ENCODE measurements at regions not wholly inside any gene's neighbourhood (a gene's known extent, or its start where the extent isn't known, plus 50 kb on each side); places are given as distances from the start of the nearest gene placed in this dataset.

- peak; percentile 67 for DNase-seq (ENCODE audit: unreplicated experiment)
- H3K4me3 Mint-ChIP-seq (ENCODE audit: unreplicated experiment) = peak overlapping the region; percentile 22
- CTCF ChIA-PET = interaction anchor here (0.6 to 2.2 kb wide), 5 partner anchors 11 to 596 kb away, joined by 3 to 6 read pairs (median 3); no protein-coding TSS in a partner anchor
- POLR2A ChIA-PET = no interaction called here
- intact Hi-C loops (cut with micrococcal nuclease) = no loop called here
- peak overlapping the region; percentile 36 for H3K27ac Mint-ChIP-seq (ENCODE audit: low read depth, unreplicated experiment)
- peaks cover 18% of the 10 kb centered on the region for H3K27me3 Mint-ChIP-seq (ENCODE audit: insufficient read depth, unreplicated experiment)
- H3K4me1 Mint-ChIP-seq (ENCODE audit: insufficient read depth, unreplicated experiment) = peaks cover 14% of the 10 kb centered on the region
- no peaks in the 10 kb centered on the region for H3K9me3 Mint-ChIP-seq (ENCODE audit: unreplicated experiment)
- no peaks in the 10 kb centered on the region for H3K36me3 Mint-ChIP-seq (ENCODE audit: insufficient read depth, unreplicated experiment)
- TF ChIP-seq CTCF (IDR thresholded peaks at IDR 0.05; ENCODE audit: unreplicated experiment) = no peak
- BruUV-seq (replicated peaks) = no TSS peak
Observed at GRCh38 chr3:124248471-124249028, 256.6 kb upstream of the ROPN1 start.

- Mint-ChIP-seq H3K4me1 (ENCODE audit: insufficient read depth, unreplicated experiment) (peaks cover 14% of the 10 kb centered on the region), H3K36me3 (ENCODE audit: insufficient read depth, unreplicated experiment) (no peaks in the 10 kb centered on the region), H3K9me3 (ENCODE audit: unreplicated experiment) (no peaks in the 10 kb centered on the region), H3K27ac (ENCODE audit: low read depth, unreplicated experiment) (no peak overlapping the region), H3K4me3 (ENCODE audit: unreplicated experiment) (no peak overlapping the region), H3K27me3 (ENCODE audit: insufficient read depth, unreplicated experiment) (peaks cover 14% of the 10 kb centered on the region)
- no peak for TF ChIP-seq CTCF (IDR thresholded peaks at IDR 0.05; ENCODE audit: unreplicated experiment)
- no peak for DNase-seq (ENCODE audit: unreplicated experiment)
- BruUV-seq (replicated peaks) = no TSS peak
- ChIA-PET CTCF (interaction anchor here (0.6 to 2.2 kb wide), 7 partner anchors 11 to 597 kb away, joined by 3 to 6 read pairs (median 3); no protein-coding TSS in a partner anchor), POLR2A (no interaction called here)
- intact Hi-C loops (cut with micrococcal nuclease) = no loop called here
Observed at GRCh38 chr3:124249038-124249437, 257.1 kb upstream of the ROPN1 start.

DNA sequence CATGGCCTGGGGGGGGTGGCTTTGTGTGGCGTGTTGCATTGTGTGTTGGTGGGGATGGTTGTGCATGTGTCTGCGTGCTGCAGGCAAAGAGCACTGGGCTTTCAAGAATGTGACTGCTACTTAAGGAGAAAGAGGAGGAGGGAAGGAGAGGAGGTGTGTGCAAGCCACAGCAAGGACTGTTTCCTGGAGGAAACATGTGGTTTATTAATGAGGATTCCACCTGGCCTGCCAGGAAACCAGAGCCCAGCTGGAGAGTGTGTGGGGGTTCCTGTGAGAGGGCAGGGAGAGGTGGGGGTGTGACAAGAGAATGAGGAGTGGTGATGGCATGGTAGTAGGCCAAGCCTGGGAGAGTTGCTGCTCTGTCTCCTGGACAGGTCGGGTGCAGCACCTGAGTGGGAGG is 258.1 kb upstream of the ROPN1 start:
- ChIA-PET CTCF (interaction anchor here (0.6 to 1.1 kb wide), 2 partner anchors 76 to 598 kb away, joined by 3 read pairs; no protein-coding TSS in a partner anchor), POLR2A (no interaction called here)
- TF ChIP-seq CTCF (IDR thresholded peaks at IDR 0.05; ENCODE audit: unreplicated experiment) = no peak
- Mint-ChIP-seq H3K36me3 (ENCODE audit: insufficient read depth, unreplicated experiment) (no peaks in the 10 kb centered on the region), H3K4me3 (ENCODE audit: unreplicated experiment) (no peak overlapping the region), H3K9me3 (ENCODE audit: unreplicated experiment) (no peaks in the 10 kb centered on the region), H3K27ac (ENCODE audit: low read depth, unreplicated experiment) (no peak overlapping the region), H3K27me3 (ENCODE audit: insufficient read depth, unreplicated experiment) (peaks cover 8% of the 10 kb centered on the region), H3K4me1 (ENCODE audit: insufficient read depth, unreplicated experiment) (peaks cover 14% of the 10 kb centered on the region)
- BruUV-seq (replicated peaks) = no TSS peak
- intact Hi-C loops (cut with micrococcal nuclease) = no loop called here
- DNase-seq (ENCODE audit: unreplicated experiment) = no peak

- ChIA-PET CTCF (interaction anchor here (0.9 kb wide), 1 partner anchor 10 kb away, joined by 3 read pairs; no protein-coding TSS in a partner anchor), POLR2A (no interaction called here)
- no peak overlapping the region for H3K27ac Mint-ChIP-seq (ENCODE audit: low read depth, unreplicated experiment)
- no peak for DNase-seq (ENCODE audit: unreplicated experiment)
- no peaks in the 10 kb centered on the region for H3K27me3 Mint-ChIP-seq (ENCODE audit: insufficient read depth, unreplicated experiment)
- intact Hi-C loops (cut with micrococcal nuclease) = no loop called here
- no peaks in the 10 kb centered on the region for H3K36me3 Mint-ChIP-seq (ENCODE audit: insufficient read depth, unreplicated experiment)
- no peaks in the 10 kb centered on the region for H3K9me3 Mint-ChIP-seq (ENCODE audit: unreplicated experiment)
- no peaks in the 10 kb centered on the region for H3K4me1 Mint-ChIP-seq (ENCODE audit: insufficient read depth, unreplicated experiment)
- no peak overlapping the region for H3K4me3 Mint-ChIP-seq (ENCODE audit: unreplicated experiment)
- BruUV-seq (replicated peaks) = no TSS peak
- no peak for TF ChIP-seq CTCF (IDR thresholded peaks at IDR 0.05; ENCODE audit: unreplicated experiment)
Observed at GRCh38 chr3:124256156-124256555, 264.2 kb upstream of the ROPN1 start.

Data from MCF 10A (cell line).